GM21526 (cell line): ENCODE measurements at regions not wholly inside any gene's neighbourhood (a gene's known extent, or its start where the extent isn't known, plus 50 kb on each side); places are given as distances from the start of the nearest gene placed in this dataset.
"Not testable (repeated sequence)": the region's sequence is repeated elsewhere in the genome, so short reads cannot be mapped to it uniquely, and the experiment has no call there.

Experiments used
- ATAC-seq: cut with Tn5 transposase; IDR thresholded peaks from one replicate; pipeline ENCODE4 v1.9.1; 2021; ENCODE audit warnings: moderate library complexity; ENCODE audit not compliant: unreplicated experiment, low FRiP score

DNA sequence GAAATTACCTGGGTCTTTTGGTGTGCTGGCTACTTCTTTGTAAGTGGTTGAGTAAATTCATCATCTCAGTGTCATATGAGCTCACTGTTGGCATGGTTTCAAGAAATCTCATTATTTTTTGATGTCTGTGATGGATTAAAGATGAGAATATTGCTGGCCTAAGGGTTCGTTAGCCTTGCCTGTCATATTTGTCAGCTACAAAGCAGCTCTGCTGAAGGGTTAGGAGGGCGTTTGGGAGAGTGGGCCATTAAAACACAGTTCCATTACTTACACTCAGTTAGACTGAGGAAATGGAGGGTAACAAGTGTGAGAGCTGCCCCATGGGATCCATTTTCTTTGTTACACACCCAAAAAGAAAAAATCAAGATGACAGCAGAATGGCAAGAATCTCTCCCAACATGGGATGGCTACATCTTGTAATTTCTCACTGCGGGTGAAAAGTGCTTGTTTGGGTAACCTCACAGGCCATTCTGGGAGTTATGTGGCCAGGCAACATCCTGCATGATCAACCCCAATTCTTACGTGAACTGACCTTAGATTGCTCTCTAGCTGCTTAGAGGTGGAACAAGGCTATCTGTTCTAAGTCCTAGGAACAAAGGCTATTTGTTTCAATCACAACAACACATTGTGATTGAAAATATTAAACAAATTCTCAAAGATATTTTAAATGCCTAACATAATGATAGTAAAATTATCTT, 609.5 kb upstream of the RGMB start:
- no peak for ATAC-seq

DNA sequence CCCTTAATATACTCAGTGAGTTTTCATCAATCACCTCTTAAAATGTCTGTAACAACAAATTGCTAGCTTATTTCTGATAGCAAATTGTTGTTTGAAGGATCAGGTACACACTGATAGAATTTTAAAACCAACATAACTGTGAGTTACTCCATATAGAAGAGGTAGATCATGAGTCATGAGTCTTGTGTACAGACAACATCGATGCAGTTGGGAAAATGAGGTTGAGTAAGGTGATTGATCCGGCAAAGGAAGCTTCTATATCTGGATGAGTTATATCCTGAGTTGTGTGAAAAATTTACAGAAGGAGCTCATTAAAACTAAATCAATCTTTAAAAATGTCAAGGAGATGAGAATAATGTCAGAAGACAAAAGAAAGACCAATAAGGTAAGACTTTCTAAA, 604.6 kb upstream of the RGMB start:
- ATAC-seq = no peak

DNA sequence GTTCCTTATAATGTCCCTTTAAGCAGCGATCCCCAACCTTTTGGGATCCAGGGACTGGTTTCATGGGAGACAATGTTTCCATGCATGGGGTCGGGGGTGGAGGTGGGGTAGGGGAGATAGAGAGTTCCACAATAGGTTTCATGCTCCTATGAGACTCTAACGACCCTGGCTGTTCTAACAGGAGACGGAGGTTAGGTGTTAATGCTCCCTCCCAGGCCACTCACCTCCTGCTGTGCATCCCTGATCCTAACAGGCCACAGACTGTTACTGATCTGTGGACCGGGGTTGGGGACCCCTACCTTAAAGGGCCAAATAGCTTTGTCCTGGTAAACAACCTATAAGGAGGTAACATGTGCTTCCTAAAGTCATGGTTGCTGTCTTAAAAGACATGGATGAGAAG, 602.5 kb upstream of the RGMB start:
- ATAC-seq = no peak

DNA sequence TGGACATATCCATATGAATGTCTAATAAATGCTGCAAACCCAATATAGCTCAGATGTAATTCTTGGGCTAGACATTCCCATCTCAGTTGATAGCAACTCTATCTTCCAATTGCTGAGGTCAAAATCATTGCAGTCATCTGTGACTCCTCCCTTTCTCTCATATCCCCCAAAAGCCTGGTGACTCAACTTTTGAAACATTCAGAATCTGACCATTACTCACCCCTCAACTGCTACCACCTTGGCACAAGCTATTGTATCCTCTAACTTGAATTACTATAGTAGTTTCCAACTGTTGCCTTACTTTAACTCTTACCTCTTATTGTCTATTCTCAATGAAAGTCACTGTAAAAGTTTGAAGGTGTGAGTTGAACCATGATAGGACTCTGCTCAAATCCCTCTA, 600.1 kb upstream of the RGMB start:
- no peak for ATAC-seq

DNA sequence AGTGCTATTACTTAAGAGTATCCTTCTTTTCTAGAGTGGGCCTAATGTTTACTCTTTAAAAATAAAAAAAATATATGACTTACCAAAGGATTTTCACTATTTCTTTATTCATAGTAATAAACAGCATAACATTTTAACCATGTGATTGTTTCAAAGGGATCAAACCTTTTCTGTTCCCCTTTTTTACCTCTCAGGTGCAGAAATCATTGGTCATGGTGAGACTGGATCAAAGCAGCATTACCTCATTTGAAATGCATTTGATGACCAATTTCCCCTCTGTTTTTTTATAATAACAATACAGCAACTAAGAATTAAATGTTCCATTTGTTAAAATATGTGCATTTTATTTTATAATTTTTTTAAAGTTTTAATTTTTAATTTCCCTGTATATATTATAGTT, 598.0 kb upstream of the RGMB start:
- ATAC-seq = no peak

DNA sequence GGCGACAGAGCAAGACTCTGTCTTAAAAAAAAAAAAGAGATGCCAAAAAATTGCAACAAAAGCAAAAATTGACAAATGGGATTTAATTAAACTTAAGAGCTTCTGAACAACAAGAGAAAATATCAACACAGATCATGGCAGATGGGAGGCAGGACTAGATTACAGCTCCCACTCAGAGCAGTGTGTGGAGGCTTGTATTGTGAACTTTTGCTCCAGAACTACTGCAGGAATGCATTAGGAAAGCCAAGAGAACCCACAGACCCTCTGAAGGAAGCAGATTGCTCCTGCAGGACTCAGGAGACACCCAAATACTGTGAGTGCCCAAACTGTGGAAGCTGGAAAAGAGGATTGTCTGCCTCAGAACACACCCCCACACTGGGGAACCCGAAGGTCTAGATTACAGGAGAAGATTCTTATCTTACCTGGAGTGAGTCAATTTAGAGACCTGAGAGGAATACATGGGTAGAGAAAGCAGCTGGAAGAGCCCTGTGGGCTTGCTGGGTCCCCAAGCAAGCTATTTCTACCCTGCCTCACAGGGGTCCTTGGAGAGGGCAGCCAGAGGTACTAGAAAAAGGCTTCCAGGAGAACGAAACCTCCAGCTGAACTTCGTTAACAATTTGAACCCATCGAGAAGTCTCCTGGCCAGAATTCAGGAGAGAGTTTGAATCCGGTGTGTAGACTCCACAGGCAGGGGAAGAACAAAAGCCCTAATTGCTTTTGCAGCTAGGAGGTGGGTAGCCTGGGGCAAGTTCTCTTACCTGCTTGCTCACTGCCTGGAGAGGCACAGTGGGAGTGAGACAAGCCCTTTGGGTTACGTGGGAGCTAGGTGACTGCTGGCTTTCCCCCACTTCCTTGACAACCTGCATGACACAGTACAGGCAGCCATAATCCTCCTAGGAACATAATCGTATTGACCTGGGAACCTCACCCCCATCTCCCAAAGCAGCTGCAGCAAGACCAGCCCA, 593.4 kb upstream of the RGMB start:
- no peak for ATAC-seq

DNA sequence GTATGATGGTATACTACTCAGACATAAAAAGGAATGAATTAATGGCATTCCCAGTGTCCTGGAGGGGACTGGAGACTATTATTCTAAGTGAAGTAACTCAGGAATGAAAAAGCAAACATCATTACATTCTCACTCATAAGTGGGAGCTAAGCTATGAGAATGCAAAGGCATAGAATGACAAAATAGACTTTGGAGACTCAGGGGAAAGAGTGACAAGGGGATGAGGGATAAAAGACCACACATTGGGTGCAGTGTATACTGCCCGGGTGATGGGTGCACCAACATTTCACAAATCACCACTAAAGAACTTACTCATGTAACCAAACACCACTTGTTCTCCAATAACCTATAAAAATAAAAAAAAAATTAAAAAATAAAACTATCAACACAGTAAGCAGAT, 587.3 kb upstream of the RGMB start:
- no peak for ATAC-seq

DNA sequence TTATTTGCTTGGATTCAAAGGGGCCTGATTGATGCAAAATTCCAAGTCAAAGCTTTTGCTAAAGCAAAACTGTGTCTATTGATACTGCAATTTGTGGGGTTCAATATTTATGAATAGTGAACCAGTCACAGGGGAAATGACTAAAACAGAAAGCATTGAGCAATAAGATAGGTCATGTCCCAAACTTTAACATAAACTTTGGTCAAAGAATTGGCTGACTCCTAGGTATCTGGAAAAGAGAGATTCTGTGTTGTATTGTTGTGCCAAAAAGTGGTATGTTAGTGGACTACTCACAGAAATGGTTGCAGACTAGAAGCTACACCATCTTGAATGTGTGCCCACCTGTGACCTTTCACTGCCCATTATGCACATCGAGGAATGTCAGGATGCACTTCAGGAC, 585.5 kb upstream of the RGMB start:
- no peak for ATAC-seq

DNA sequence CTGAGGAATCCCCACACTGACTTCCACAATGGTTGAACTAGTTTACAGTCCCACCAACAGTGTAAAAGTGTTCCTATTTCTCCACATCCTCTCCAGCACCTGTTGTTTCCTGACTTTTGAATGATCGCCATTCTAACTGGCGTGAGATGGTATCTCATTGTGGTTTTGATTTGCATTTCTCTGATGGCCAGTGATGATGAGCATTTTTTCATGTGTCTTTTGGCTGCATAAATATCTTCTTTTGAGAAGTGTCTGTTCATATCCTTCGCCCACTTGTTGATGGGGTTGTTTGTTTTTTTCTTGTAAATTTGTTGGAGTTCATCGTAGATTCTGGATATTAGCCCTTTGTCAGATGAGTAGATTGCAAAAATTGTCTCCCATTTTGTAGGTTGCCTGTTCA, 583.1 kb upstream of the RGMB start:
- ATAC-seq = not testable (repeated sequence)

DNA sequence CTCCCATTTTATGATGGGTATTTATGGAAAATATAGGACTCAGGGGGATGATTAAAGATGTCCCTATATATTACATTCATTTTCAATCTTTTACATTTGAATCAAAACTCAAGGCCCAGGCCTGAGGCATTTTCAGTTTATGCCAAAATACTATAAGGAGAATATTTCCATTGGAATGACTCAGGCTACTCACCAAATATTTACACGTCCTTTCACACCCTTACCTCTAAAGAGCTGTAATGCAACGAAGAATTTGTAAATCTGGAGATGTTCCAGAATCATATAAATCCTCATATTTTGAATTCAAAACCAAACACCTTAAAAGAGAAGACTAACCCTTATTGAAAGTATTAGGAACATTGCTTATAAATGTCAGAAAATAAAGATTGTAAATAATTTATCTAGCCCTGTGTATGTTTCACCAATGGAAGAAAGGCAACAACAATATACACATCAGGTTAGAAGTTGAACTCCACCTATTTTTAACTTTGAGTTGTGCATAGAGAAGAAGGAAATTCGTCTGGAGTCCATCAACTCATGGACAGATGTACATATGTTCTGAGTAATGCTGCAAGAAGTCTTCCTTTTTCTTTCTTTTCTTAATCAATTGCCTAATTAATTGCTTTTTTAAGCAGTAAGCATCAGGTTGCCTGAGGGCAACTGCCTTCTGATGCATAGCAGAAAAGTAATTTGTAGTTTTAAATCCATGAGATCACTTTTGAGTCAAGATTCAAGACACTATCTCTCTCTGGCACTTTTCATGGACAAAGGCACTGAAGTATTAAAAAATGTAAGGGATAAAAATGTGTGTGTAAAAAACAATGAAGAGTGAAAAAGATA, 579.3 kb upstream of the RGMB start:
- no peak for ATAC-seq

DNA sequence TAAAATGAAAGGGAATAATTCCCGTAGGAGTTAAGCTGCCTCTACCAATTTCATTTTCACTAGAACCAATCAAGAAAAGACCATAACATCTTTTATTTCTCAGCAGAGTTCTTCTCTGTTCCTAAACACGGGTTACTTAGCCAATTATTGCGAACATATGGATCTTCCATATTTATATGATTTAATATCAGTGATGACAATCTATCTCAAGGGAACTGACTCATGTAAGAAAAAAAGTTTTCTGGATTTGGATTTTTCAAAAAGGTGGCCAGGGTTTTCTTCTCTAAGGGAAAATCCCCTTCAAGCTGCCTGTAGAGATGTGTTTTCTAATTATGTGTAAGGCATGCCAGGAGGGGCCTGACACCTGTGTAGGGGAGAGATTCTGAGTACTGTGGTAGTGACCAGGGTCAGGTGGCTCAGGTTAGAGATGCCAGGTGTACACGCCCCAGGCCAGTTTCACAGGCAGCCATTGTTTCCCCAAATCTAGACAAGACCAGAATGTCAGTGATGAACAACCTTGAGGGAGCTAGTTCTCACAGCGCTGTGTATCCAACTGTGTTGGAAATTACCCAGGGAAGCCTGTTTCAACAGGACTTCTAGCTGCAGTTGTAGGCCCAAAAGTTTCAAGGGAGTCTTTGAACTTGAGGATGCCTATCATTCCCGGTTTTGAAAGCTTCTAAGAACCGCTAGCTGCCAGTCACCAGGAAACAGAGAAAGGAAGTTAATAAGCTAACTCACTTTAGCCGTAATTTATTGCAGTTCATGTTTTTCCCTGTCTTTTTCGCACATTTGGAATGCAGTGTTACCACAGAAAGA, 572.5 kb upstream of the RGMB start:
- ATAC-seq = no peak

DNA sequence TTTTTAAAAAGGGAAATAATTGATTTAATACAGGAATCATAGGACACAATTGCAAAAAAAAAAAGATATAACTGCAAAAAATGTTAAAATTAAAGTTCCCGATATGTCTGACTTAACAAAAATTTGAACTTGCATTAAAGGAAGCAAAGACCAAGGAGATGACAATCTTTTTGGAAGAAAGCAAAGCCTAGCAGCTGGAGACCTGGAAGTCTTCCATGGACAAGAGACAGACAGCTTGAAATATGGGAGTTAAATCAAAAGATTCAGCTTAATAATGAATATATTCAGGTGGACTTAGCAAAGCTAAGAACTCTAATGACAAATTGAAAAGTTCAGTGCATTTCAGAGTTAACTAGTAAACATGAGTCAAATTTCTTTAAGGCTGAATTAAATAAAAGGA, 568.7 kb upstream of the RGMB start:
- no peak for ATAC-seq

DNA sequence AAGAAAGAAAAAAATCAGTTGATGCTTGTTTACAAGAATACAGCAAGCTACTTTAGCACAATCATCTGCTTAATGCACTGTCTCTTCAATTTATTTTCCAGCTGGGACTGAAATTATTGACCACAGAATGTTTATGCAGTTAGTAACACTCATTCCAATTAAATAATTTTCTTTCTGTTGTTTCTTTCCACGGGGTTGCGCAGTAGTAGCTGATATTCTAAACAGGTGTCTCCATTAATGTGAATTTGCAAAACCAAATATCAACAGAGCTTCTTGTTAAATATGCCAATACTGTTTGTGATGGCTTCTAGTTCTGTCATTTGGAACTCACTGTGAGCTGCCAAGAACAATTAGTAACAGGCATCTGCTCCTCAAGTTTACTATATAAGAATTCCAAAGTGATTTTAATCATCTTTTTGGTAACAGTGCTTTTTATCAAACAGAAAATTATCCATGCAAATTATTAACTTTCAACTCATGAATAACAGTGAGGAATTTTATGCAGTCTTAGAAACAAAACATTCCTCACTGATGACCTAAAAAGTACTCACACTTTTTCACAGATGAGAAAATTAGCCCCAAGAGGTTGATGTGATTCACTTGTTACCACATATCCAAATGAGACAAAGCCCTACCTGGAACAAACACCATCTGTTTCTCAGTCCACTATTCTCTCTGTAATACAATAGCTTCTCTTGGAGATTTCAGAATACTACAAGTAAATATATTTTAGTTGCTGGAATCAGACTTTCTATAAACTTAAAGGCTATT, 567.6 kb upstream of the RGMB start:
- ATAC-seq = no peak

DNA sequence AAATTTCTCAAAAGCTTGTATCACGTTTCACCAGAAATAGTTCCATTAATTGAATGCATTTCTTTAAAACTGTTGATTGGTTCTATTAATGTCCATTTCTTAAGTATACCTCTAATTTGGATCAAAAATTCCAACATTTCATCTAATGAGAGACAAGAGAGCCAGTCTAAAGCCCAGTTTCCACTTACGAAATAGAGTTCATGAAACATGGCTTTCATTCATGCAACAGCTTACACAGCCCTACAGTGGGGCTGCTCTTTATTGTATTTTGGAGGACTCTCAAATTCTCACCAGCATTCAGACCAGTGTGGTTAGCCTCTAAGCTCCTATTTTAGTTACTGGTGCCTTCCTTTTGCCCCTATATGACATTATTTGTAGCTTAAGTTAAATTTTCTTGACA, 566.9 kb upstream of the RGMB start:
- ATAC-seq = no peak

DNA sequence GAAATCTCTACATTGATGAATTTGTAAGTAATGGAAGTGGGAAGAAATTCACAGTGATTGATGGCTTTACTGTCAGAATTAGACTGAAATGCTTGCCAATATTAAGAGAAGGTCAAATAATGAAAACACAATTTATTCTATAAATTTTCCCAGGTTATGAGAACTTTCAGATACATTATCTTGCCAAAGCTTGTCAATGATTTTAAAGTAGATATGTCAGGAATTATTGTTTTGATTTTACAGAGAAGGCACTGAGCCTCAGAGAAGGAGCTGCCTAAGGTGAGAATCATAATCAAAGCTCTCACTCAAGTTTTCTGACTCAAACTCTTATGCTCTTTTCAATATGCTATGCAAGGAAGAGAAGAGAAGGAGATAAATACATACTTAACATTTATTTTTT, 564.0 kb upstream of the RGMB start:
- no peak for ATAC-seq

DNA sequence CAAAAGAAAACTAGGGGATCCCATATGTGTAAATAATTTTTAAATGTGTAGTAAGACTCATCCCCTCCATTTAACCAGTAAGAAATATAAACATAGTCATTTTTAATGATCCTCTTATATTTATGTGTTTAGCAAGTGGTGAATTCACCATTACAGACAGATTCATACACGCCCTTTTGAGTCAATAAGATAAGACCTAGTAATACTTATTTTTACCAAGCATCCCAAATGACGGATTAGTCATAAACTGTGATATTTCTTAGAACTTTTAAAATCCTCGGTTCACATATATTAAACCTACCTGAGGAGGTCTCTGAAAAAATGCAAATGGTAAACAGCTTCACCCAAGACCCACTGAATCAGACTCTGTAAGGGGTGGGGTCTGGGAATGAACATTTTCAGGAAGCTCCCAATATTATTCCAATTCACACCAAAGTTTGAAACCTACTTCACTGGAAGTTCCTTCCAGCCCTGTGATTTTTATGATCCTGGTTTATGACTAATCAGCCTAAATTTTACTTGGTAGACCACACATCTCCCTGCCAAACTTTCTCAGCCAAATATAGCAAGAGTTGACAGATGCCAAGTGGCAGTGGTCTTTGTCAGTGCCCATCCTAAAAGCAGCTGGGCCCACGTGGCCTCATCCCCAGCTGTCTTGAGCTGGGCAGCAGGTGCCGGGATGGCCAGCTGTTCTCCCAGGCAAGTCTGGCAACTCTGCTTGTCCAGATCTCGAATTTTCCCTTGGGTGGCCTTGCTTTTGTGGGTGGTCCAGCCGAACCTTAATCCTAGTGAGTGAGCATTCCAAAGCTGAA, 559.0 kb upstream of the RGMB start:
- no peak for ATAC-seq

DNA sequence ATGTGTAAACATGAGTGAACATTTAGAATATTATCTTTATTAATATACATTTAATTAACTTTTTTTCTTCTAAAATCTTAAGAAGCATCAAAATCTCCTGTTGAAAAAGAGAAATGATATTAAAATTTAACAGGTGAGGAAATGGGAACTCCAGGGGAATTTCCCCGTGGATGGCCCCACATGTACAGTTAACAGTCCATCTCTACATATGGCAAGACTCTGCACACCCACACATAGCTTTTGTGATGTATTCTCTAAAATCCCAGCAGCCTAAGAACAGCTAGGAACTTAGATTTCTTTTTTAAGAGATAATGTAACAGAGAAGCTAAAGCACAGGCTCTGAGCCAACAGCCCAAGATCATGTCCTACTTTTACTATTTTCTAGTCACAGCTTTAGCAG, 556.3 kb upstream of the RGMB start:
- ATAC-seq = no peak

DNA sequence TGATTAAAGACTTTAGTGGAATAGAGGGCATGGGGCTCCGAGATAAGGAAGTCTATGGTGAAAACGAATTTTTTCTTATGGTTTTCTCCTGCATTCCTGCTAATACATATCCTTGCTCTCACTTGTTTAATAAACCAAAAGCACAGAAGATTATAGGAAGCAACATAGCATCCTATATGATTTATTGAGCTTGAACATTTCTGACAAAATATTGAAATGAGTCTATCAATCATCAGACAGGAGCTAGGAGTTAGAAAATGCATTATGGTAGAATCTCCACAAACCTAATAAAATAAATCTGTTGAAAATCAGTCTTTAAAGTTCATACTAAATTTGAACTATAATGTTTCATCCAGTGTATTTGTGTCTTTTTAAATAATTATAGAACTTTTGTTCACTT, 554.6 kb upstream of the RGMB start:
- no peak for ATAC-seq

DNA sequence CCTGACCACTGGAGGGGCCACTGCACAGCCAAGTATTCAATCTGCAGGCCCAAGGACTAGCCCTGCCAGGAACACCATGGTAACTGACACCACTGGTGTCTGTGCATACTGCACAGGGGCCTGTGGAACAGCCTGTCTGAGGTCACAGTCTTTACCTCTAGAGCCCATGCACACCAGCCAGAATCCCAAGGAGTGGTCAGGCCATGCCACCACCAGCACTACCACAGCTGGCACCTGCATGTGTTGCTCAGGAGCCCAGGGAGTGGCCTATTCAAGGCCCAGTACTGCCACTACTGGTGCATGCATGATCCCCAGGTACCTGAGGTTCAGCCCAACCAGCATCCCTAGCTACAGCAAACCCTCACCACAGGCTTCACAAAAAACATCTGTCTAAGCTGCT, 546.0 kb upstream of the RGMB start:
- ATAC-seq = no peak
